ENCODE measurements at regions not wholly inside any gene's neighbourhood (a gene's known extent, or its start where the extent isn't known, plus 50 kb on each side); places are given as distances from the start of the nearest gene placed in this dataset.

DNA sequence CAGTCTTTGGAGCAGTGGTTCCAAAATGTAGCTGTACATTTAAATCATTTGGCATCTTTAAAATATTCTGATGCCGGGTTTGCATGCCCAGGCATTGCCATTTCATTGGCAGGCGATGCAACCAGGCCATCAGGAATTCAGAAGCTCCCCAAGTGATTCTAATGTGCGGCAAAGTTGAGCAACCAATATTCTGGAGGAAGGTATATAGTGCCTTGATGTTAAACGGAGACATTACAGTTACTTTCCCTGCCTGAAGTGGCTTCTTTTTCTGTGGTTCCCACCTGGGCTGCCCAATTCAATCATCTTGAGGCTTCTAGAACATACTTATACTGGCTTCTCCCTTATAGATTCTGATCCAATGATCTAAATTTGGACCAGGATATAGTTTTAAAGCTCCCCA is 68.7 kb upstream of the PGM2 start:
- H3K27me3 ChIP-seq (ENCODE audit: control insufficient read depth, insufficient read depth, low read length): no peaks in the 10 kb centered on the region
- DNase-seq (ENCODE audit: low read depth) (peak; percentile 66), FAIRE-seq (peak; percentile 60)
- TF ChIP-seq, protein P1, sequence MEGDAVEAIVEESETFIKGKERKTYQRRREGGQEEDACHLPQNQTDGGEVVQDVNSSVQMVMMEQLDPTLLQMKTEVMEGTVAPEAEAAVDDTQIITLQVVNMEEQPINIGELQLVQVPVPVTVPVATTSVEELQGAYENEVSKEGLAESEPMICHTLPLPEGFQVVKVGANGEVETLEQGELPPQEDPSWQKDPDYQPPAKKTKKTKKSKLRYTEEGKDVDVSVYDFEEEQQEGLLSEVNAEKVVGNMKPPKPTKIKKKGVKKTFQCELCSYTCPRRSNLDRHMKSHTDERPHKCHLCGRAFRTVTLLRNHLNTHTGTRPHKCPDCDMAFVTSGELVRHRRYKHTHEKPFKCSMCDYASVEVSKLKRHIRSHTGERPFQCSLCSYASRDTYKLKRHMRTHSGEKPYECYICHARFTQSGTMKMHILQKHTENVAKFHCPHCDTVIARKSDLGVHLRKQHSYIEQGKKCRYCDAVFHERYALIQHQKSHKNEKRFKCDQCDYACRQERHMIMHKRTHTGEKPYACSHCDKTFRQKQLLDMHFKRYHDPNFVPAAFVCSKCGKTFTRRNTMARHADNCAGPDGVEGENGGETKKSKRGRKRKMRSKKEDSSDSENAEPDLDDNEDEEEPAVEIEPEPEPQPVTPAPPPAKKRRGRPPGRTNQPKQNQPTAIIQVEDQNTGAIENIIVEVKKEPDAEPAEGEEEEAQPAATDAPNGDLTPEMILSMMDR (IDR thresholded peaks at IDR 0.05; ENCODE audit: insufficient read depth, low read length, severe bottlenecking): no peak
- H3K4me3 ChIP-seq (ENCODE audit: low read depth, low read length): no peak overlapping the region
- H3K36me3 ChIP-seq (ENCODE audit: control insufficient read depth, insufficient read depth, low read length): no peaks in the 10 kb centered on the region

DNA sequence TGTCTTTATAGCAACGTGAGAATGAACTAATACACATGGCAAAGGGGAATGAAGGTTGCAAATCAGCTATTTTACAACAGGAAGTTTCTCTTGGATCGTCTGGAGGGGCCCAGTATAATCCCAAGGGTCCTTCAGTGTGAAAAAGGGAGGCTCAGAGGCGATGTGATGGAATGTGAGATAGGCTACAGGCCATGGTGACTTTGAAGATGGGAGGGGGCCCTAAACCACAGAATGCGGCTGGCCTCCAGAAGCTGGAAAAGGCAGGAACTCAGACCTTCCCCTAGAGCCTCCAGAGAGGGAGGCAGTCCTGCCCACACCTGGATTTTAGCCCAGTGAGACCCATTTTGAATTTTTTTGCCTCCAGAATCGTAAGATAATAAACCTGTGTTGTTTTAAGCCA is 69.4 kb upstream of the PGM2 start:
- TF ChIP-seq, protein P1 (IDR thresholded peaks at IDR 0.05; ENCODE audit: insufficient read depth, low read length, severe bottlenecking): no peak
- Histone ChIP-seq H3K36me3 (ENCODE audit: control insufficient read depth, insufficient read depth, low read length) (no peaks in the 10 kb centered on the region), H3K27me3 (ENCODE audit: control insufficient read depth, insufficient read depth, low read length) (no peaks in the 10 kb centered on the region), H3K4me3 (ENCODE audit: low read depth, low read length) (no peak overlapping the region)
- DNase-seq (ENCODE audit: low read depth) (no peak), FAIRE-seq (no peak)

DNA sequence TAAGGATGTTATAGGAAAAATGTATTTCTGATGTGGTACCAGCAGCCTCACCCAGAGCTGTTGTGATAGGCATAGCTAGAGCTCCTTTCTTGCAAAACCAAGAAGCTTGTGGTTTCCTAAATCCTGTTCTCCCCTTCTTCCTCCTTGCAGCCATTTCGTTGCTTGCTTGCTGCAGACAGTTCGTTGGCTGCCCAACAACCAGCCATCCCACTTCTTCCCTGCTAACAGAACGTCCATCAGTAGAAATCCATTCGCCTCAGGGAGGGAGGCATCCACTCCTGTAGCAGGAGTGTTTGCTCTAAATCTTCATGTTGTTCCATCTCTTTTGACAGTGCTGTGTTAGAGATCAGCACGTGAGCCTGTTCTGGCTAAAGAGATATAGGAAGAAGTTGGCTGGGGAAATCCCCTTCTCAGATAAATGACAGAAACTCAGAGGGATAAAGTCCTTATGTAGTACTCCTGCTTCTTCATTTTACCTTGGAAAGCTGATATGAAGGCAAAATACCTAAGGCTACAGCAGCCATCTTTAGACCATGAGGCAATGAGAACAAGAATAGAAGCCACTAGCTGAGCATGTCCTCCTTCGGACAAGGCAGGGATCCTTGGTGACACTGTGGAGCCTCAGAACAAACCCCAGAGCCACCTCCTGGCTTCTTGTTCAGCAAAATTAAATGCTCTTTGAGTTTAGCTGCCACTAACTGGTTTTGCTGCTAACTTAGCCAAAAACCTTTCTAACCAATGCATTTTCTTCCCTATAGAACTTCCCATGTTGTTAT is 68.4 kb upstream of the RELL1 start:
- no peak overlapping the region for H3K4me3 ChIP-seq (ENCODE audit: low read depth, low read length)
- TF ChIP-seq, protein P1 (IDR thresholded peaks at IDR 0.05; ENCODE audit: insufficient read depth, low read length, severe bottlenecking): no peak
- no peaks in the 10 kb centered on the region for H3K27me3 ChIP-seq (ENCODE audit: control insufficient read depth, insufficient read depth, low read length)
- no peaks in the 10 kb centered on the region for H3K36me3 ChIP-seq (ENCODE audit: control insufficient read depth, insufficient read depth, low read length)
- FAIRE-seq (peak; percentile 62), DNase-seq (ENCODE audit: low read depth) (no peak)

DNA sequence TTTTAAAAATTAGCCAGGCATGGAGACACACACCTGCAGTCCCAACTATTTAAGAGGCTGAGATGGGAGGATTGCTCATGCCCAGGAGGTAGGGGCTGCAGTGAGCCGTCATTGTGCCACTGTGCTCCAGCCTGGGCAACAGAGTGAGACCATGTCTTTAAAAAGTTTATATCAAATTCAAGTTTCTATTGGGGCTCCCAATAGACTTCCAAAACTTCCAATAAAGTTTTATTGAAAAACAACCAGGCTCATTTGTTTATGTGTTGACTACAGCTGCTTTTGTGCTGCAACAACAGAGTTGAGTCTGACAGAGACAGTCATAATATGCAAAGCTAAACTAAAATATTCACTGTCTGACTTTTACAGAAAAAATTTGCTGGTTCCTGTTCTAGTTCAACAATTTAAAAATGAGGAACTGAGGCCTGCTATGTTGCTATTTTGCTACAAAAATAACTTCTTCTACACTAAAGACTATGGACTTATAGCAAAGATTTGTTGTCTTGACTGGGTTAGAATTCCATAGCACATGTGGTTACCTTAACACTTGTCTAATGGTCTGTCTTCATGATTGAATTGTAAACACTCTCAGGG is 63.3 kb upstream of the RELL1 start:
- no peaks in the 10 kb centered on the region for H3K36me3 ChIP-seq (ENCODE audit: control insufficient read depth, insufficient read depth, low read length)
- H3K27me3 ChIP-seq (ENCODE audit: control insufficient read depth, insufficient read depth, low read length): no peaks in the 10 kb centered on the region
- TF ChIP-seq, protein P1 (IDR thresholded peaks at IDR 0.05; ENCODE audit: insufficient read depth, low read length, severe bottlenecking): no peak
- DNase-seq (ENCODE audit: low read depth): no peak
- H3K4me3 ChIP-seq (ENCODE audit: low read depth, low read length): no peak overlapping the region
- FAIRE-seq: no peak

DNA sequence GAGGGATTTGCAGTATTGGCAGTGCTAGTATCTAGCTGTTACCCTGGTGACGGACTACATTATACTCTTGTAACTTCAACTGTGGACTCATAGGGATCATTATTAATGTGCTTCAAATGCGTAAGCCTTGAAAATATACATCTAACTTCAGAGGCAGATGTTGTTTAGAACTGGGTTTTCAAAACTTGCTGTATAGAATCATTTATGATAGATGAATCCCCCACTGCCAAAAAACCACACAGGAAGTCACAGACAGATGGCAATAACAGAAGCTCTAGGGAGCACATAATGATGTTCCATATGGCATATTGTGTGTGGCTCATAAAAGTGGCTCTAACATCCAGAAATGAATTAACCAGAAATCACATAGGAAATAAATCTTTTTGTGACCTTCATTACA is 62.3 kb upstream of the RELL1 start:
- TF ChIP-seq, protein P1 (IDR thresholded peaks at IDR 0.05; ENCODE audit: insufficient read depth, low read length, severe bottlenecking): no peak
- DNase-seq (ENCODE audit: low read depth) (no peak), FAIRE-seq (no peak)
- Histone ChIP-seq H3K36me3 (ENCODE audit: control insufficient read depth, insufficient read depth, low read length) (no peaks in the 10 kb centered on the region), H3K4me3 (ENCODE audit: low read depth, low read length) (no peak overlapping the region), H3K27me3 (ENCODE audit: control insufficient read depth, insufficient read depth, low read length) (no peaks in the 10 kb centered on the region)

Data from bronchial epithelial cell (primary cell).